K562 (cell line): ENCODE measurements at regions not wholly inside any gene's neighbourhood (a gene's known extent, or its start where the extent isn't known, plus 50 kb on each side); places are given as distances from the start of the nearest gene placed in this dataset.

Experiments used
- KDM2B ChIP-seq: fragments of 250-450 bp; sonication (Bioruptor Pico); IDR thresholded peaks from 2 replicates; pipeline ENCODE4 v1.8.0; 2021; ENCODE audit warnings: mild to moderate bottlenecking, moderate library complexity
- RNF2 ChIP-seq: sonication (generic); IDR thresholded peaks from 2 replicates; pipeline ENCODE4 v1.6.1; 2016
- SAFB2 ChIP-seq: fragments of 200-400 bp; formaldehyde crosslinking; IDR thresholded peaks from 2 replicates; pipeline ENCODE4 v1.6.1; 2018; ENCODE audit warnings: borderline replicate concordance, low read length, low read depth, moderate library complexity; ENCODE audit not compliant: severe bottlenecking
- ZNF184 ChIP-seq: sonication (generic); formaldehyde crosslinking; IDR thresholded peaks from 2 replicates; pipeline ENCODE4 v1.5.0; 2020; ENCODE audit warnings: missing genetic modification reagents
- ZNF282 ChIP-seq: sonication (generic); formaldehyde crosslinking; IDR thresholded peaks from 2 replicates; pipeline ENCODE4 v1.8.1; 2023; ENCODE audit warnings: missing genetic modification reagents
- TF ChIP-seq, protein P1 (sequence below): fragments of 250-450 bp; sonication (Bioruptor Pico); IDR thresholded peaks from 2 replicates; pipeline ENCODE4 v1.4.0; 2020
- TF ChIP-seq, protein P2 (sequence below): fragments of 150-350 bp; conservative IDR thresholded peaks from 2 replicates; pipeline ENCODE4 v1.6.1; 2014; ENCODE audit warnings: low read length

DNA sequence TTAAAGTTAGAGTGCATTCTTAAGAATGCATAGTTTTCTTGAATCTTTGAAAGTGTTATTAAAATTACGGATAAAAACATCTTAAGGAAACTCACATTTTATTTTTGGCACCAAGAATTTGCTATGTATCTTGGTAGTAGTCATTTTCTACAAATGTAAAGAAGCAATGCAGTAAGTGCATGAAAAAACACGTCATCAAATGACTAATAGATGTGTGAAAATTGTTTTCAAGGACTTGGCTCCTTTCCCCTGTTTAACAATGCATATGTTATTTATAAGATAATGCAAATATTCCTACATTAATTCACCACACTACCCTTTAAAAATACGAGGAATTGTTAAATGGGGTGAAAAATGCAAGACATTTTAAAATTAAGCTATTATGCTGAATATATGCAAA lies 461.2 kb upstream of the PCDH7 start (continued):
- TF ChIP-seq, protein P1, sequence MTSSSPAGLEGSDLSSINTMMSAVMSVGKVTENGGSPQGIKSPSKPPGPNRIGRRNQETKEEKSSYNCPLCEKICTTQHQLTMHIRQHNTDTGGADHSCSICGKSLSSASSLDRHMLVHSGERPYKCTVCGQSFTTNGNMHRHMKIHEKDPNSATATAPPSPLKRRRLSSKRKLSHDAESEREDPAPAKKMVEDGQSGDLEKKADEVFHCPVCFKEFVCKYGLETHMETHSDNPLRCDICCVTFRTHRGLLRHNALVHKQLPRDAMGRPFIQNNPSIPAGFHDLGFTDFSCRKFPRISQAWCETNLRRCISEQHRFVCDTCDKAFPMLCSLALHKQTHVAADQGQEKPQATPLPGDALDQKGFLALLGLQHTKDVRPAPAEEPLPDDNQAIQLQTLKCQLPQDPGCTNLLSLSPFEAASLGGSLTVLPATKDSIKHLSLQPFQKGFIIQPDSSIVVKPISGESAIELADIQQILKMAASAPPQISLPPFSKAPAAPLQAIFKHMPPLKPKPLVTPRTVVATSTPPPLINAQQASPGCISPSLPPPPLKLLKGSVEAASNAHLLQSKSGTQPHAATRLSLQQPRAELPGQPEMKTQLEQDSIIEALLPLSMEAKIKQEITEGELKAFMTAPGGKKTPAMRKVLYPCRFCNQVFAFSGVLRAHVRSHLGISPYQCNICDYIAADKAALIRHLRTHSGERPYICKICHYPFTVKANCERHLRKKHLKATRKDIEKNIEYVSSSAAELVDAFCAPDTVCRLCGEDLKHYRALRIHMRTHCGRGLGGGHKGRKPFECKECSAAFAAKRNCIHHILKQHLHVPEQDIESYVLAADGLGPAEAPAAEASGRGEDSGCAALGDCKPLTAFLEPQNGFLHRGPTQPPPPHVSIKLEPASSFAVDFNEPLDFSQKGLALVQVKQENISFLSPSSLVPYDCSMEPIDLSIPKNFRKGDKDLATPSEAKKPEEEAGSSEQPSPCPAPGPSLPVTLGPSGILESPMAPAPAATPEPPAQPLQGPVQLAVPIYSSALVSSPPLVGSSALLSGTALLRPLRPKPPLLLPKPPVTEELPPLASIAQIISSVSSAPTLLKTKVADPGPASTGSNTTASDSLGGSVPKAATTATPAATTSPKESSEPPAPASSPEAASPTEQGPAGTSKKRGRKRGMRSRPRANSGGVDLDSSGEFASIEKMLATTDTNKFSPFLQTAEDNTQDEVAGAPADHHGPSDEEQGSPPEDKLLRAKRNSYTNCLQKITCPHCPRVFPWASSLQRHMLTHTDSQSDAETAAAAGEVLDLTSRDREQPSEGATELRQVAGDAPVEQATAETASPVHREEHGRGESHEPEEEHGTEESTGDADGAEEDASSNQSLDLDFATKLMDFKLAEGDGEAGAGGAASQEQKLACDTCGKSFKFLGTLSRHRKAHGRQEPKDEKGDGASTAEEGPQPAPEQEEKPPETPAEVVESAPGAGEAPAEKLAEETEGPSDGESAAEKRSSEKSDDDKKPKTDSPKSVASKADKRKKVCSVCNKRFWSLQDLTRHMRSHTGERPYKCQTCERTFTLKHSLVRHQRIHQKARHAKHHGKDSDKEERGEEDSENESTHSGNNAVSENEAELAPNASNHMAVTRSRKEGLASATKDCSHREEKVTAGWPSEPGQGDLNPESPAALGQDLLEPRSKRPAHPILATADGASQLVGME (CRISPR knock-in tag) = no peak
- no peak for TF ChIP-seq RNF2
- no peak for TF ChIP-seq ZNF282
- TF ChIP-seq, protein P2, sequence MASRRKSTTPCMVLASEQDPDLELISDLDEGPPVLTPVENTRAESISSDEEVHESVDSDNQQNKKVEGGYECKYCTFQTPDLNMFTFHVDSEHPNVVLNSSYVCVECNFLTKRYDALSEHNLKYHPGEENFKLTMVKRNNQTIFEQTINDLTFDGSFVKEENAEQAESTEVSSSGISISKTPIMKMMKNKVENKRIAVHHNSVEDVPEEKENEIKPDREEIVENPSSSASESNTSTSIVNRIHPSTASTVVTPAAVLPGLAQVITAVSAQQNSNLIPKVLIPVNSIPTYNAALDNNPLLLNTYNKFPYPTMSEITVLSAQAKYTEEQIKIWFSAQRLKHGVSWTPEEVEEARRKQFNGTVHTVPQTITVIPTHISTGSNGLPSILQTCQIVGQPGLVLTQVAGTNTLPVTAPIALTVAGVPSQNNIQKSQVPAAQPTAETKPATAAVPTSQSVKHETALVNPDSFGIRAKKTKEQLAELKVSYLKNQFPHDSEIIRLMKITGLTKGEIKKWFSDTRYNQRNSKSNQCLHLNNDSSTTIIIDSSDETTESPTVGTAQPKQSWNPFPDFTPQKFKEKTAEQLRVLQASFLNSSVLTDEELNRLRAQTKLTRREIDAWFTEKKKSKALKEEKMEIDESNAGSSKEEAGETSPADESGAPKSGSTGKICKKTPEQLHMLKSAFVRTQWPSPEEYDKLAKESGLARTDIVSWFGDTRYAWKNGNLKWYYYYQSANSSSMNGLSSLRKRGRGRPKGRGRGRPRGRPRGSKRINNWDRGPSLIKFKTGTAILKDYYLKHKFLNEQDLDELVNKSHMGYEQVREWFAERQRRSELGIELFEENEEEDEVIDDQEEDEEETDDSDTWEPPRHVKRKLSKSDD = no peak
- no peak for TF ChIP-seq ZNF184 (CRISPR knock-in tag)
- no peak for TF ChIP-seq SAFB2
- TF ChIP-seq KDM2B (CRISPR knock-in tag) = no peak
